B cell (primary cell): ENCODE measurements at regions not wholly inside any gene's neighbourhood (a gene's known extent, or its start where the extent isn't known, plus 50 kb on each side); places are given as distances from the start of the nearest gene placed in this dataset.

Experiments
- ATAC-seq: fragments of 200-7000 bp; cut with Tn5 transposase; one replicate; pipeline ENCODE4 v1.10.0; 2021; ENCODE audit warnings: low read depth, mild to moderate bottlenecking, moderate number of reproducible peaks, moderate library complexity
- CTCF ChIA-PET: fragments of 350-600 bp; sonication (Branson Sonifier 250); formaldehyde crosslinking; loops from one replicate; lab custom pipeline; 2021; ENCODE audit warnings: antibody characterized with exemption, inconsistent platforms; lab: Charles Lee
- POLR2A ChIA-PET: fragments of 350-600 bp; sonication (Branson Sonifier 250); formaldehyde crosslinking; loops from one replicate; lab custom pipeline; 2021; ENCODE audit warnings: antibody characterized with exemption; lab: Charles Lee
- DNase-seq: peaks from one replicate; pipeline ENCODE4 v3.0.0; 2013
- H2AFZ ChIP-seq: 2 replicates; pipeline ENCODE4 v1.6.1; 2012; ENCODE audit warnings: mild to moderate bottlenecking, low read depth, low read length; ENCODE audit not compliant: insufficient read depth, poor library complexity, severe bottlenecking
- H3K27ac ChIP-seq, 2 donors: 1 replicate in 1 of 2; 2 replicates in 1 of 2; pipeline ENCODE4 v1.5.1; 2012 to 2013; ENCODE audit warnings: low read length in 2 of 2, mild to moderate bottlenecking in 2 of 2, moderate library complexity in 1 of 2
- H3K27me3 ChIP-seq, 4 experiments: fragments of 200-600 bp in 1 of 4; sonication (generic) in 1 of 4; replicated peaks in 1 of 4; 1 replicate in 2 of 4; 2 replicates in 2 of 4; pipeline versions ENCODE4 v1.6.1 to v1.7.0; 2013 to 2016; ENCODE audit warnings: low read length in 3 of 4, mild to moderate bottlenecking in 2 of 4, mixed read lengths in 1 of 4, moderate library complexity in 1 of 4; ENCODE audit not compliant: insufficient read depth in 4 of 4, control insufficient read depth in 3 of 4; ENCODE audit errors: control extremely low read depth in 1 of 4
- H3K36me3 ChIP-seq, 2 experiments: replicated peaks in 1 of 2; 1 replicate in 1 of 2; 2 replicates in 1 of 2; pipeline versions ENCODE4 v1.6.1 to v1.7.1; 2013; ENCODE audit warnings: low read length in 1 of 2; ENCODE audit not compliant: insufficient read depth in 2 of 2, control insufficient read depth in 1 of 2; ENCODE audit errors: control extremely low read depth in 1 of 2, extremely low read depth in 1 of 2
- H3K4me1 ChIP-seq, 2 donors: fragments of 200-600 bp in 1 of 2; sonication (generic) in 1 of 2; 1 replicate in 1 of 2; 2 replicates in 1 of 2; pipeline versions ENCODE4 v1.5.1 to v1.6.1; 2013 to 2017; ENCODE audit warnings: low read length in 2 of 2; ENCODE audit not compliant: control insufficient read depth in 2 of 2, insufficient read depth in 2 of 2
- H3K4me2 ChIP-seq: replicated peaks from 2 replicates; pipeline ENCODE3; 2012; ENCODE audit warnings: mild to moderate bottlenecking, low read depth, low read length; ENCODE audit not compliant: poor library complexity, severe bottlenecking
- H3K4me3 ChIP-seq, 5 experiments: fragments of 200-600 bp in 1 of 5; sonication (generic) in 1 of 5; 1 replicate in 3 of 5; 2 replicates in 2 of 5; pipeline versions ENCODE4 v1.5.1 to v1.7.0; 2011 to 2016; ENCODE audit warnings: low read length in 4 of 5, mild to moderate bottlenecking in 4 of 5, low read depth in 2 of 5, control low read depth in 1 of 5, moderate library complexity in 1 of 5; ENCODE audit not compliant: insufficient read depth in 1 of 5; ENCODE audit errors: control extremely low read depth in 1 of 5, extremely low read depth in 1 of 5
- H3K79me2 ChIP-seq: fragments of 200-600 bp; sonication (generic); one replicate; pipeline ENCODE4 v1.6.0; 2016; ENCODE audit warnings: low read length; ENCODE audit not compliant: control insufficient read depth, insufficient read depth
- H3K9ac ChIP-seq: fragments of 200-600 bp; sonication (generic); 2 replicates; pipeline ENCODE4 v1.6.1; 2017; ENCODE audit warnings: mild to moderate bottlenecking, low read length, moderate library complexity
- H3K9me3 ChIP-seq, 3 donors: one replicate each; pipeline versions ENCODE4 v1.6.1 to v1.7.1; 2013; ENCODE audit warnings: low read length in 2 of 3; ENCODE audit not compliant: control insufficient read depth in 2 of 3, insufficient read depth in 1 of 3; ENCODE audit errors: control extremely low read depth in 1 of 3
- H4K20me1 ChIP-seq: 2 replicates; pipeline ENCODE4 v1.6.0; 2012; ENCODE audit warnings: mild to moderate bottlenecking, low read length; ENCODE audit not compliant: insufficient read depth, control insufficient read depth, poor library complexity, severe bottlenecking
- H3K27ac Mint-ChIP-seq: one replicate; pipeline ENCODE4 v1.8.0; 2021; ENCODE audit warnings: mixed read lengths
- H3K27me3 Mint-ChIP-seq: one replicate; pipeline ENCODE4 v1.8.0; 2021; ENCODE audit warnings: mixed read lengths
- H3K4me1 Mint-ChIP-seq: one replicate; pipeline ENCODE4 v1.8.0; 2021; ENCODE audit warnings: mixed read lengths
- H3K4me3 Mint-ChIP-seq: one replicate; pipeline ENCODE4 v1.8.0; 2021; ENCODE audit warnings: mixed read lengths
- H3K9me3 Mint-ChIP-seq: one replicate; pipeline ENCODE4 v1.8.0; 2022; ENCODE audit warnings: mixed read lengths; ENCODE audit not compliant: insufficient read depth
- EZH2 ChIP-seq: IDR thresholded peaks from 2 replicates; pipeline ENCODE4 v1.6.1; 2012; ENCODE audit warnings: borderline replicate concordance, low read depth, mild to moderate bottlenecking, moderate library complexity, low read length; ENCODE audit not compliant: insufficient read depth, poor library complexity, severe bottlenecking
- WGBS: methylation state at CpG from one replicate; pipeline ENCODE4 v1.1.5; 2013; ENCODE audit warnings: missing lambda C conversion rate; ENCODE audit not compliant: insufficient coverage; 5-methylcytosine and 5-hydroxymethylcytosine counted together
- intact Hi-C: fragments of 100-400 bp; cut with micrococcal nuclease; formaldehyde crosslinking; loops from one replicate; pipeline ENCODE4 v1.10.0; 2022
- TF ChIP-seq, protein P1 (sequence below): fragments of 200-600 bp; IDR thresholded peaks from one replicate; pipeline ENCODE4 v1.8.0; 2022; ENCODE audit warnings: antibody characterized with exemption, mild to moderate bottlenecking

DNA sequence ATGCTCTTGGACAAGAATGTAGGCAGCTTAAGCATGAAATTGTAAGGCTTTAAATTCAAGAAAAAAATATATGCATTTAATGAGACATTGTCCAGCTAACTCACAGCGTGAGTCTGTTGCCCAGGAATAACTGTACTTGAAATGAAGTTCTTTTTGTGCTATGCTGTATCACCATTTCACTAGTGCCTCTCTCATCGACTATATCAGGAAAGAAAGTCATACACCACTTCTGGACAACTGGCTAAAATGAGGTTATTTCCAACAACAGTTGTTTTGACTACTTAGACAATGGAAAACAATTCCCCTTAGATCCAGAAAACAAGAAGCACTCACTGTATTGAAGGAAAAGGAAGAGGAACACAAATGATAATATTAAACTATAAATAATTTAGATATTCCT, 251.8 kb downstream of the CRPPA start:
- ChIA-PET CTCF (no interaction called here), POLR2A (no interaction called here)
- Histone ChIP-seq H3K4me1 (no peaks in the 10 kb centered on the region), H2AFZ (no peak overlapping the region), H3K9ac (no peak overlapping the region), H3K9me3 (peaks cover 0 to 9% (median 0%) of the 10 kb centered on the region in 3 donors), H3K79me2 (no peaks in the 10 kb centered on the region), H3K4me2 (no peak overlapping the region), H3K27me3 (no peaks in the 10 kb centered on the region), H4K20me1 (no peaks in the 10 kb centered on the region), H3K4me3 (no peak overlapping the region), H3K36me3 (no peaks in the 10 kb centered on the region), H3K27ac (no peak overlapping the region)
- TF ChIP-seq, protein P1, sequence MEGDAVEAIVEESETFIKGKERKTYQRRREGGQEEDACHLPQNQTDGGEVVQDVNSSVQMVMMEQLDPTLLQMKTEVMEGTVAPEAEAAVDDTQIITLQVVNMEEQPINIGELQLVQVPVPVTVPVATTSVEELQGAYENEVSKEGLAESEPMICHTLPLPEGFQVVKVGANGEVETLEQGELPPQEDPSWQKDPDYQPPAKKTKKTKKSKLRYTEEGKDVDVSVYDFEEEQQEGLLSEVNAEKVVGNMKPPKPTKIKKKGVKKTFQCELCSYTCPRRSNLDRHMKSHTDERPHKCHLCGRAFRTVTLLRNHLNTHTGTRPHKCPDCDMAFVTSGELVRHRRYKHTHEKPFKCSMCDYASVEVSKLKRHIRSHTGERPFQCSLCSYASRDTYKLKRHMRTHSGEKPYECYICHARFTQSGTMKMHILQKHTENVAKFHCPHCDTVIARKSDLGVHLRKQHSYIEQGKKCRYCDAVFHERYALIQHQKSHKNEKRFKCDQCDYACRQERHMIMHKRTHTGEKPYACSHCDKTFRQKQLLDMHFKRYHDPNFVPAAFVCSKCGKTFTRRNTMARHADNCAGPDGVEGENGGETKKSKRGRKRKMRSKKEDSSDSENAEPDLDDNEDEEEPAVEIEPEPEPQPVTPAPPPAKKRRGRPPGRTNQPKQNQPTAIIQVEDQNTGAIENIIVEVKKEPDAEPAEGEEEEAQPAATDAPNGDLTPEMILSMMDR = no peak
- no peak for TF ChIP-seq EZH2
- DNase-seq (no peak), ATAC-seq (no peak)
- intact Hi-C loops = no loop called here
- no peaks in the 10 kb centered on the region for H3K27me3 Mint-ChIP-seq
- H3K9me3 Mint-ChIP-seq = no peaks in the 10 kb centered on the region
- H3K27ac Mint-ChIP-seq = no peak overlapping the region
- no CpG with 5 or more reads among the region's 2 CpGs for WGBS
- H3K4me3 Mint-ChIP-seq = no peak overlapping the region
- H3K4me1 Mint-ChIP-seq = no peaks in the 10 kb centered on the region

DNA sequence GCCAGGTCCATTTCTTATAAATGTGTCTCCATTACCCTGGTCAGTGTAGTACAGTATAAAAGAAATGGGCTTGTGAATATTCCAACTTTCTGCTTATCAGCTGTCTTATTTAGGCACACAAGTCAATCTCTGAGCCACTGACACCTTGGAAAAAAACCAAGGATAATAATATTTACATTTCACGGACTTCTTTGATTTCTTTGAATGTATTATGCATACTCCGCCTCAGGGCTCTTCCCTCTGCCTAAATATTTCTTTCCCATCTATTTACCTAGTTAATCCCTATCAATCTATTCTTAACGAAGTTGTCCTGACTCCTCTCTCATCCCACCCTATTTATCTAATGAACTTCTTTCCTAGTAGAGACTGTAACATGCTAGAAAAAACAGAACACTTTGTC, 253.8 kb downstream of the CRPPA start:
- POLR2A ChIA-PET = no interaction called here

More for the DNA sequence above, 253.8 kb downstream of the CRPPA start:
- H3K9ac ChIP-seq = no peak overlapping the region
- H3K4me2 ChIP-seq = no peak overlapping the region
- no peaks in the 10 kb centered on the region for H4K20me1 ChIP-seq
- H3K4me3 ChIP-seq = no peak overlapping the region
- H3K27me3 ChIP-seq = no peaks in the 10 kb centered on the region
- ATAC-seq (no peak), DNase-seq (no peak)
- H3K4me1 ChIP-seq = no peaks in the 10 kb centered on the region
- H3K4me3 Mint-ChIP-seq = no peak overlapping the region
- peaks cover 0 to 9% (median 0%) of the 10 kb centered on the region in 3 donors for H3K9me3 ChIP-seq
- H3K9me3 Mint-ChIP-seq = no peaks in the 10 kb centered on the region
- no peaks in the 10 kb centered on the region for H3K79me2 ChIP-seq
- H3K36me3 ChIP-seq = no peaks in the 10 kb centered on the region
- 79% methylated on average over 2 of the region's 3 CpGs for WGBS
- no peak overlapping the region for H3K27ac ChIP-seq
- TF ChIP-seq, protein P1 = no peak
- no peak for TF ChIP-seq EZH2
- H3K27ac Mint-ChIP-seq = no peak overlapping the region
- H3K27me3 Mint-ChIP-seq = no peaks in the 10 kb centered on the region
- intact Hi-C loops = no loop called here
- H3K4me1 Mint-ChIP-seq = no peaks in the 10 kb centered on the region
- CTCF ChIA-PET = no interaction called here
- no peak overlapping the region for H2AFZ ChIP-seq
